GM12872 (cell line): ENCODE measurements at regions not wholly inside any gene's neighbourhood (a gene's known extent, or its start where the extent isn't known, plus 50 kb on each side); places are given as distances from the start of the nearest gene placed in this dataset.

Experiments
- CTCF ChIP-seq: IDR thresholded peaks from 3 replicates; pipeline ENCODE4 v1.5.1; 2011; ENCODE audit warnings: low read depth, mild to moderate bottlenecking, low read length, moderate library complexity; ENCODE audit not compliant: insufficient read depth

- no peak for TF ChIP-seq CTCF
Measured at GRCh38 chrX:45445745-45446412, 245.2 kb upstream of the DIPK2B start.

- TF ChIP-seq CTCF, result no peak
Measured at GRCh38 chrX:45437186-45437585, 236.5 kb upstream of the DIPK2B start.

DNA sequence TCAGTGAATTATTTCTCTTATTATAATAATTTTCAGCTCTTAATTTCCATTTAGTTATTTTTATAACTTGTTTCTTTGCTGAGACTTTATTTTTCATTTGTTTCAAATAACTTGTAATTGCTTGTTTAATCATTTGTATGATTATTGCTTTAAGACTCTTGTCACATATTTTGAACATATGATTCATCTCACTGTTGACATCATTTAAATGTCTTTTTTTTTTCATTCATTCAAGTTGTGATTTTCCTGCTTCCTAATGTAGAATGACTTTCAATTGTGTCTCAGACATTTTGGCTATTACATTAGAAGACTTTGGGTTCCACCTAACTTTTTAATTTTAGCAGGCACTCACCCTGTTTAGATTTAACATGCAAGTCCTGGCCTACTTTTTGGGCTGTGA is 234.8 kb upstream of the DIPK2B start:
- no peak for TF ChIP-seq CTCF

DNA sequence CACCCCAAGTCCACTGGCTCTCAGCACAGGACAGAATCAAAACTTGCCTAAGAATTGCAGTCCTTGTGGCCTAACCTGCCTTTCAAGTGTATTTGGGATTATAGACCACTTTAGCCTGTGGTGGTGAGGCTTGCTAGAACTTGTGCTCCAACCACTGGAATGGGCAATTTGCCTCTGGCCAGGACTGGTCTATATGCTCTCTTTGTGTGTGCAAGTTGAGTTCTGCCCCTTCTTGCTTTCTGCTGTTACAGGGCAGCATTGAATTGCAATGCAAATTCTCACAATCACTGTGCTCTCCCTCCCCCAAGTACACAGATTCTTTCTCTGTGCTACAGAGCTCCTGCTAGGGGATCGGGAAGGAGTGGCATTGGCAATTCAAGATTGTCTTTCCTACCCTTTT is 233.6 kb upstream of the DIPK2B start:
- no peak for TF ChIP-seq CTCF

- no peak for TF ChIP-seq CTCF
Measured at GRCh38 chrX:45428831-45429230, 228.2 kb upstream of the DIPK2B start.

- TF ChIP-seq CTCF, result no peak
Measured at GRCh38 chrX:45424326-45424725, 223.7 kb upstream of the DIPK2B start.

GRCh38 chrX:45422216-45422925 is 221.7 kb upstream of the DIPK2B start:
- no peak for TF ChIP-seq CTCF
